Tibial nerve (tissue), 3 donors: ENCODE measurements at regions not wholly inside any gene's neighbourhood (a gene's known extent, or its start where the extent isn't known, plus 50 kb on each side); places are given as distances from the start of the nearest gene placed in this dataset.

ENCODE experiments used
- POLR2A ChIP-seq, 2 donors: fragments of 450-650 bp; IDR thresholded peaks; one replicate each; pipeline ENCODE4 v1.6.1; 2017; ENCODE audit warnings: antibody characterized with exemption in 2 of 2, mild to moderate bottlenecking in 2 of 2, moderate library complexity in 2 of 2
- TF ChIP-seq, protein P1 (sequence below), 5 experiments: fragments of 200-600 bp in 3 of 5; fragments of 450-650 bp in 2 of 5; sonication (generic) in 3 of 5; IDR thresholded peaks; one replicate each; pipeline ENCODE4 v1.5.1; 2016 to 2019; ENCODE audit warnings: antibody characterized with exemption in 5 of 5, mild to moderate bottlenecking in 3 of 5, moderate library complexity in 2 of 5

- TF ChIP-seq, protein P1, sequence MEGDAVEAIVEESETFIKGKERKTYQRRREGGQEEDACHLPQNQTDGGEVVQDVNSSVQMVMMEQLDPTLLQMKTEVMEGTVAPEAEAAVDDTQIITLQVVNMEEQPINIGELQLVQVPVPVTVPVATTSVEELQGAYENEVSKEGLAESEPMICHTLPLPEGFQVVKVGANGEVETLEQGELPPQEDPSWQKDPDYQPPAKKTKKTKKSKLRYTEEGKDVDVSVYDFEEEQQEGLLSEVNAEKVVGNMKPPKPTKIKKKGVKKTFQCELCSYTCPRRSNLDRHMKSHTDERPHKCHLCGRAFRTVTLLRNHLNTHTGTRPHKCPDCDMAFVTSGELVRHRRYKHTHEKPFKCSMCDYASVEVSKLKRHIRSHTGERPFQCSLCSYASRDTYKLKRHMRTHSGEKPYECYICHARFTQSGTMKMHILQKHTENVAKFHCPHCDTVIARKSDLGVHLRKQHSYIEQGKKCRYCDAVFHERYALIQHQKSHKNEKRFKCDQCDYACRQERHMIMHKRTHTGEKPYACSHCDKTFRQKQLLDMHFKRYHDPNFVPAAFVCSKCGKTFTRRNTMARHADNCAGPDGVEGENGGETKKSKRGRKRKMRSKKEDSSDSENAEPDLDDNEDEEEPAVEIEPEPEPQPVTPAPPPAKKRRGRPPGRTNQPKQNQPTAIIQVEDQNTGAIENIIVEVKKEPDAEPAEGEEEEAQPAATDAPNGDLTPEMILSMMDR (IDR thresholded peaks at IDR 0.05): no peak
- TF ChIP-seq POLR2A (IDR thresholded peaks at IDR 0.05): no peak
Measured at GRCh38 chr5:57711946-57712345, 229.3 kb upstream of the ACTBL2 start.
